RPMI8226 (cell line): ENCODE measurements at regions not wholly inside any gene's neighbourhood (a gene's known extent, or its start where the extent isn't known, plus 50 kb on each side); places are given as distances from the start of the nearest gene placed in this dataset.

Experiments used
- DNase-seq: peaks from one replicate; pipeline ENCODE4 v3.0.0-alpha.2; 2015

DNA sequence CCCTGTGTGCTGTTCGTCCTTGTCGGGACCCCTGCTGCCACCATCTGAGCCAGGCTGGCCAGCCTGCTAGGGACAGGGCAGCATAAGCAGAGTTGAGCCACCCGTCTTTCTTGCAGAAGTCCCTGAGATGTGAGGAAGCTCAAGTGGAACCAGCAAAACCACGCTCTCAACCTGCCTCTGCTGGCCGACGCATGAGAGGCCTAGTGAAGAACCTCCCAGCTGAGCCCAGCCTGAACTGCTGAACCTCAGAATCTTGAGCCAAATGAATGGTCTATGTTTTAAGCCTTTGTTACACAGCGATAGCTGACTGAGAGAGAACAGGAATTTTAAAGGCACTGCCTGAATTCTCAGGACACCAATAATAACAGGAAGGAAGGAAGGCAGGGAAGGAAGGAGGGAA is 98.9 kb upstream of the ADRA2C start:
- no peak for DNase-seq

GRCh38 chr4:3666263-3666662 is 99.9 kb upstream of the ADRA2C start:
- no peak for DNase-seq

DNA sequence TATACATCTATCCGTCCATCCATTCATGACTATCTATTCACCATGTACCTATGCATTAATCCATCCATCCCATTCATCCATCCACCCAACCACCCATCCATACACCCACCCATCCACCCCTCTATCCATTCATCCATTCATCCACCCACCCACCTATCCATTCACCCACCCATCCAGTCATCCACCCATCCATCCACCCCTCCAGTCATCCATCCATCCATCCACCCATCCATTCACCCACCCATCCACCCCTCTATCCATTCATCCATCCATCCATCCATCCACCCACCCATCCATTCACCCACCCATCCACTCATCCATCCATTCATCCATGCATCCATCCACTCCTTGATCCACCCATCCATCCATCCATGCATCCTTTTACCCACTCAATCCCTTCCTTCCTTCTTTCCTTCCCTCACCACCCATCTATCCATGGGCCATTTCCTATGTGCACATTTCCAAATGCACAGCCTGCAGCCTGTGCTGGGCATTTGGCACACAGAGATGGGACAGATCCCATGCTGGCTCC is 100.8 kb upstream of the ADRA2C start:
- DNase-seq, result no peak

DNA sequence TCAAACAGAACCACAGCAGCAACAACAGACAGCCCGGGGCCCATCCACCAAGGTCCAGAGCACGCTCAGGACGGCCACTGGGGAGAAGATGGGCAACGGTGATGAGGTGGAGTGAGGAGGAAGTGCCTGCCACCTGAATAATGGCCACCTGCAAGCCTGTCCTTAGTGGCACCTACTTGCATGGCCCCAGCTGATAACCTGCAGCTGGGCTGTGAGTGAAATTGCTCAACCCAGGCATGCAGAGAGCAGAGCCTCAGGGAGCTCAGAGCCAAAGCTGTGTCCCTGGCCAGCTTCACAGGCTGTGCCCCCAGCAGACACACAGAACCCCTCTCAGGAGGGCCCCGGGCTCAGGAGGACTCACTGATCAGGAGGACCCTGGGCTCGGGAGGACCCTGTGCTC is 102.4 kb upstream of the ADRA2C start:
- DNase-seq, result no peak

DNA sequence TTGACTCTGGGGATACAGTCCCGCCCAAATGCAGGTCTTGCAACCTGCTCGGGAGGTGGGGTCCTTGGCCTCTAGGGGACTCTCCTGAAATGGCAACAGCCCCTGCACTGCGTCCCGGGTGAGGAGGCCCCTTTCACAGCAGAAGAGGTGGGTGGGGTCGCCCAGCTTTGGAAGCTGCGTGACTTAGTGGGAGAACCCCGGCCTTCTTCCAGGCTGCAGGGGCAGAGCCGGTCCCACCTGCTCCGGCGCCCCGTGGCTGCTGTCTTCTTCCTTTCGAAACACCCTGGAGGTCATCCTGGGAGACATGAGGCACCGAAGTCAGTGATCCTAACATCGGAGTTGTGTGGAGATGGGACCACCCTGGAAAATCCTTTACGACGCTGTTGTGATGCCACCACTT is 103.7 kb upstream of the ADRA2C start:
- no peak for DNase-seq

GRCh38 chr4:3661989-3662388 is 104.2 kb upstream of the ADRA2C start:
- DNase-seq, result no peak

DNA sequence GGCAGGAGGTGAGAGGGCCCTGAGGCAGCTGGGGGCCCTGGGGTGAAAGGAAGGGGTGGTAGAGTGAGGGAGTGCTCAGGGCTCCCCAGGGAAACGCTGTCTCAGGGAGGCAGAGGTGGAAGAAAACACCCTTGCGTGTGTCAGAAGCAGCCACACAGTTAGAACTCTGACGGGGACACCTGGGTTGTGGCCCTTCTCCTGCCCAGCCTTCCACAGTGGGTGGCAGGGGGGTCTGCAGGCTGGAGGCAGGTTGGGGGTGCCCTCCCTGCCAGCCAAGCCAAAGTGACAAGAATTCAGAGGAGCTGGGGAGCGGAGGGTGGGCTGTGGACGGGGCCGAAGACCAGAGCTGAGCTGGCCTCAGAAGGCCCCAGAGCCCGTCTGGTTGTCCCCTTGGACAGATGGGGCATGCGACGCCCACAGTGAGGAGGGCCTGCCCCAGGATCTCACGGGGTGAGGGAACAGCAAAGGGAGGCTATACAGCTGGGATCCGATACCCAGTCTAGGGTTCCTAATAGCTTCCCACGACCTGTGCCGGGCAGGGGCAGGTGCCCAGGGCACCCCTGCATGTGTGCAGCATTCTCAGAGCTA is 105.2 kb upstream of the ADRA2C start:
- no peak for DNase-seq

- peak; percentile 72 for DNase-seq
Measured at GRCh38 chr4:3660086-3660927, 105.9 kb upstream of the ADRA2C start.

- DNase-seq, result no peak
Measured at GRCh38 chr4:3659131-3659530, 107.1 kb upstream of the ADRA2C start.

DNA sequence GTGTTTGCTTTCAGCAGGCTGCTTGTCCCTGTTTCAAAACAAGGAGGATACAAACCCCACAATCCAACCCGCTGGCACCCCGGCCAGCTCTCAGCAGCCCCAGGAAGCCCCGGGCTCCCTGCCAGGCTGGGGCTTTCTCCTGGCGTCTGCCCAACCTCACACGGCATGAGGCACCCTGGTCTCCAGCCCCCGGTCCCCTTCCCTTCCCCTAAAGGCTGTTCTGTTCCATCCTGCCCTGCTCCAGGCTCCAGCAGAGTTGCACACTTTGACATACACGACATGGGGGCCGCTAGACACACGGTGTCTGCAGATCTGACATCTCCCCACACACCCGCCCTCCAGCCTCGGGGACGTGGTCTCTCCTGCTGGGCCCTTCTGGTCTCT is 107.7 kb upstream of the ADRA2C start:
- DNase-seq, result peak; percentile 38

DNA sequence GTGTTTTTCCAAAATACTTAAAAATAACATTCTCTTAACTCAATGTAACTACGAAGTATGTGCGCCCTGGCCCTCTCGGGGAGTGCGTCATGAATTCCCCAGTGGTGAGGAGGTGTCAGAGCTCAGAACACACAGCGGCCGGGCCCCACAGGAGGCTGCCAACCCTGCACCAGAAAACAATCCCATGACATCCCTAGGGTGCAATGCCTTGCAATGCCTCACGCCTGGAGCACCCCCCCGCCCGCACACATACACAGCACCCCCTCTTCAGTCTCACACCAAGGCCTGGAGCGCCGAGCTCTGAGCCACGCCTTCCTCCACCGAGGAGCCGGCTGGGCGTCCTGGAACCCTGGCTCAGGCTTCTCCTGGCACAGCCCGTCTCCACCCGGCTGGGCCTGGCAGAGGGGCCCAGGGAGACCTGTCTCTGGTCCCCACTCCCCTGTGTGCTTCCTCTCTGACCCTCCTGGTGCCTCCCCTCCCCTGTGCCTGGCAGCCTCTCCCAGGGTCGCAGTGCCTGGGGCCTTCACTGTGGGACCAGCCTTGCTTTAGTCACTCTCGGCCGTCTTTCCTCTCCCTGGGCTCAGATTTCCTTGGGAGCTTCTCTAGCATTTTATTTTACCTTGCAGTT is 108.2 kb upstream of the ADRA2C start:
- DNase-seq, result no peak

GRCh38 chr4:3656416-3657356 is 109.5 kb upstream of the ADRA2C start:
- no peak for DNase-seq

DNA sequence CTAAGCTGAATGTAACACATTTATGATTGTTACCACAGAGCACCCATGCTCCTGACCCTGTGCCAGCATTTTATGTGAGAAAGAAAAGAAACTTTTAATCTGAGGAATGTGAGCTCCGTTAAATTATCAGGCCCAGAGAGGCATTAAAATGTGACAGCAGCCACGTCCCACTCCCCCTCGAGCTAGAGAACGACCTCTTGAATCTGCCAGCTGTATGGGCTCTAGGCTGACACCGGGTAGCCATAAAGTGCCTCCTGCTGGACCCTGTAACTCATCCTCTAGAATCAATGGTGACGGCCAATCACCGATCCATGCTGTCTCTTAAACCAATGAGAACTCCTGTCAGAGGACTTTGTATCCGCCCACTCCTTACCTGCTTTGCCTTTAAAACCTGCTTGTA is 110.2 kb upstream of the ADRA2C start:
- no peak for DNase-seq

GRCh38 chr4:3655485-3655884 is 110.7 kb upstream of the ADRA2C start:
- DNase-seq, result no peak

DNA sequence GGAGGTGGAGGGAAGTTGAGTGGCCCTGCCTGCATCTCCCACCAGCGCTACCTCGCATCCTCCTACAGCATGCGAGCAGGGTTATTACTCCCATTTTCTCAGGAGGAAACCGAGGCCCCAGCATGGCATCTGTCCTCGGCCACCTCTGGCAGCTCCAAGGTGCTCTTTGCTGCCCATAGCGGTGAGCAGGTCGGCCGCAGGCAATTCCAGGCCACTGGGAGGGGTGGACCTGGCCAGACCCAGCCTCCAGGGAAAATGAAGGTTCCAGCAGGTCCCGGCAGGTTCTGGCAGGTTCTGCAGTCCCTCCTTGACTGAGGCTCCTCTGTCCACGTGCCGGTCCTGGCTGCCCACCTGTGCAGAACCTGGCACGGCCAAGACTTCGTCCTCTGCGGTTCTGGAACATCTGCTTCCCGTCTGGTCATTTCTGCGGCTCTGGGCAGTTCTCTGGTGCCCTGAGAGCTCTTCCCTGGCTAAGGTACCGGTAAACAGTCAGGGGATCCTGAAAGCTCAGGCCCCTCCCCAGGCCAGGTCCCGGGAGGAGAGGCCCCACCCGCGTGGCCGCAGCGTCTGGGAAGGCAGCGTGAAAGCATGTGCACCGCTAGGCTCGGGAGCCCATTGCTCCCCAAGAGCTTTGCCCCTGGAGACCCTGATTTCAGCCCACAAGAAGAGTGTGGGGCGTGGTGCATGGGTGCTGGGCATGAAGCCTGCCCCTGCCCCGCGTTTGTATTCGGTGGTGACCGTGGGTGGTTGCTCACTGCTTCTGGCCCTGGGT is 112.0 kb upstream of the ADRA2C start:
- DNase-seq, result no peak

- DNase-seq, result no peak
Measured at GRCh38 chr4:3652586-3652985, 113.6 kb upstream of the ADRA2C start.

DNA sequence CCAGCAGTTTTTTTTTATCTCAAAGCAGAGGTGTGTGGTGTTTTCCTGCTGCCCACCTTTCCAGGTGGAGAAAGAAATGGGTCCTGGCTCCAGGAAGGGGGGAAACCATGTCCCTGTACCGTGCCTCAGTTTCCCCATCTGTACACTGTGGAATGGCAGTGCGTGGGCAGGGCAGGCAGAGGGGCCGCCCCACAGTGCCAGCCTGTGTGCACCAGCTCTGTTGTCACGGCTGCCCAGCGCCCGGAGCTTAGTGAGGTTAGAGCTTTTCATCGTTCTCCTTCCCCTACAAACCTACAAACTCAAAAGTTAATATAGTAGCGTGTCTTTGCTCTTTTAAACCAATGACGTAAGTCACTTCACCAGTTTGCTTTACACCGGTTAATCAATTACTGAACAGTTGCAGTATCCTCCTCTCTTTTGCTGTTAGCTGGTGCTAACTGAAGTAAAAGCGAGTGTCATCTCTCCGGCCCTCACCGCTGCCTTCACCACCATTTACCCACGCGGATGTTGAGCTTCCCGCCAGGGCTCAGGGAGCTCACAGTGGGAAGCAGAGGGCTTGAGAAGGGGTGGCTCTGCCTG is 114.8 kb upstream of the ADRA2C start:
- no peak for DNase-seq

DNA sequence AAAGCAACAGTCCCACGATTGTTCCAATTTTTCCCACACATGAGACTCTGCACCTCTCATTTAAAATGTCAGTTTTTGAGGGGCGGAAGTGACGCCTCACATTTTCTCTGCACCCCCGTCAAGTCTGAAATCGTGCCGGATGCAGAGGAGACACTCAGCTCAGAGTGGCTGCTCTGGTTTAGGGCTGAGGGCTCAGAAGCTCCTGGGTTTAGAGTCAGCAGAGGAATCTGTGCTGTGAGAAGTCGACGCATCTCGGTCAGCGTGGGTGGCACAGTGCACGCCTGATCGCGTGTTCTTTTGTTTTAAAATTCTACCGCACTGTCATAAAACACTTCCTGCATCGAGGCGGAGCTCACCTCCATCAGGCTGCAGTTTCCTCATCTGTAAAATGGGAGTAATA is 116.7 kb upstream of the ADRA2C start:
- no peak for DNase-seq

DNA sequence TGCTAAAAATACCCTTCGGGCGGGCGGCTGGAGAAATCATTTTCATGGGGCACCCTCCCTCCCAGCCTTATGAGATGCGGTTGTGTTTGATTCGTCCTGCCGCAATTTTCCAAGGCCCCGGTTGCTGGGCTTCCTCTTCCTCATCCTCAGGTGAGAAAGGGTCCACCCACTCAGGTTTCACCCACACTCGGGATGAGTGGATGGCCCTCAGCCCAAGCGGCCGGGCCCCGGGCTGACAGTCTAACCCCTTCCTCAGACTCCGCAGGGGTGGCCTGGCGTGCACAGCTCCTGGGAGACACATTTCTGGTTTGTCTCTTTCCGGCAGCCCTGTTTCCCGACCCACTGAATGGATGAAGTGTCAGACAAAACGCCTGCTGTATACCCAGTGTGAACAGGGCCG is 116.5 kb upstream of the LRPAP1 start:
- DNase-seq, result no peak

- DNase-seq, result no peak
Measured at GRCh38 chr4:3648195-3648594, 116.0 kb upstream of the LRPAP1 start.

GRCh38 chr4:3647421-3647820 is 115.2 kb upstream of the LRPAP1 start:
- DNase-seq, result no peak
